H1 (cell line): ENCODE measurements at regions not wholly inside any gene's neighbourhood (a gene's known extent, or its start where the extent isn't known, plus 50 kb on each side); places are given as distances from the start of the nearest gene placed in this dataset.
A peak's percentile ranks its signal among the peaks of the same experiment; 100 is the strongest.

Experiments
- CTCF ChIA-PET: fragments of 300-600 bp; sonication (Branson Sonifier 250); formaldehyde crosslinking; loops from one replicate; lab custom pipeline; 2021; ENCODE audit not compliant: partially characterized antibody; lab: Charles Lee
- POLR2A ChIA-PET: fragments of 300-600 bp; sonication (Branson Sonifier 250); formaldehyde crosslinking; loops from one replicate; lab custom pipeline; 2021; ENCODE audit warnings: inconsistent platforms; ENCODE audit not compliant: partially characterized antibody; lab: Charles Lee
- DNase-seq, 2 experiments: peaks; one replicate each; pipeline versions ENCODE4 v3.0.0 to v3.0.0-alpha.2; 2010 to 2022; ENCODE audit warnings: low spot score in 2 of 2, low read depth in 1 of 2, mixed read lengths in 1 of 2
- FAIRE-seq: peaks from 2 replicates; lab custom pipeline; 2011; peaks lifted over from hg19 to GRCh38; lab: Jason Lieb, UNC
- H2AFZ ChIP-seq: 2 replicates; pipeline ENCODE4 v1.8.1; 2012; ENCODE audit warnings: low read length, inconsistent platforms
- H2AK5ac ChIP-seq: 2 replicates; pipeline ENCODE4 v1.6.1; 2013; ENCODE audit warnings: low read depth, low read length
- H2BK120ac ChIP-seq: replicated peaks from 2 replicates; pipeline ENCODE3; 2013; ENCODE audit warnings: low read depth, low read length, inconsistent platforms
- H2BK12ac ChIP-seq: 2 replicates; pipeline ENCODE4 v1.6.1; 2013; ENCODE audit warnings: low read depth, low read length
- H2BK15ac ChIP-seq: 2 replicates; pipeline ENCODE4 v1.6.1; 2013; ENCODE audit warnings: low read length
- H2BK20ac ChIP-seq: 2 replicates; pipeline ENCODE4 v1.6.1; 2013; ENCODE audit warnings: low read length
- H2BK5ac ChIP-seq: 2 replicates; pipeline ENCODE4 v1.6.1; 2013; ENCODE audit warnings: low read depth, low read length
- H3K14ac ChIP-seq: 2 replicates; pipeline ENCODE4 v1.6.1; 2013; ENCODE audit warnings: inconsistent platforms; ENCODE audit not compliant: insufficient read length
- H3K18ac ChIP-seq: 2 replicates; pipeline ENCODE4 v1.6.1; 2013; ENCODE audit warnings: low read length; ENCODE audit errors: extremely low read depth
- H3K23ac ChIP-seq: 2 replicates; pipeline ENCODE4 v1.6.1; 2013; ENCODE audit warnings: inconsistent platforms; ENCODE audit not compliant: insufficient read length
- H3K23me2 ChIP-seq: 2 replicates; pipeline ENCODE4 v1.6.1; 2013; ENCODE audit warnings: low read depth, low read length
- H3K27ac ChIP-seq: 2 replicates; pipeline ENCODE4 v1.6.1; 2011; ENCODE audit warnings: low read depth, low read length, inconsistent platforms
- H3K27me3 ChIP-seq, 4 experiments: replicated peaks in 1 of 4; 1 replicate in 1 of 4; 2 replicates in 3 of 4; pipeline versions ENCODE4 v1.6.1 to v1.8.1; 2011 to 2013; ENCODE audit warnings: low read length in 3 of 4, mild to moderate bottlenecking in 3 of 4, inconsistent platforms in 2 of 4, mixed read lengths in 2 of 4, moderate library complexity in 1 of 4; ENCODE audit not compliant: control insufficient read depth in 3 of 4, insufficient read depth in 3 of 4; ENCODE audit errors: extremely low read depth in 1 of 4
- H3K36me3 ChIP-seq, 4 experiments: 2 replicates each; pipeline versions ENCODE4 v1.6.1 to v1.8.1; 2011 to 2013; ENCODE audit warnings: mild to moderate bottlenecking in 4 of 4, low read length in 3 of 4, moderate library complexity in 2 of 4, control low read depth in 1 of 4, inconsistent platforms in 1 of 4; ENCODE audit not compliant: insufficient read depth in 4 of 4, control insufficient read depth in 2 of 4
- H3K4ac ChIP-seq: replicated peaks from 2 replicates; pipeline ENCODE3; 2013; ENCODE audit warnings: low read length, low read depth, mixed read lengths, inconsistent platforms; ENCODE audit not compliant: insufficient read length
- H3K4me1 ChIP-seq, 4 experiments: replicated peaks in 1 of 4; 1 replicate in 1 of 4; 2 replicates in 3 of 4; pipeline versions ENCODE4 v1.6.1 to v1.8.1; 2011 to 2013; ENCODE audit warnings: low read length in 3 of 4, inconsistent platforms in 2 of 4, mixed read lengths in 1 of 4; ENCODE audit not compliant: insufficient read depth in 4 of 4, control insufficient read depth in 3 of 4
- H3K4me2 ChIP-seq, 2 experiments: 2 replicates each; pipeline versions ENCODE4 v1.6.1 to v1.8.1; 2011 to 2013; ENCODE audit warnings: low read depth in 2 of 2, low read length in 2 of 2, control low read depth in 1 of 2, inconsistent platforms in 1 of 2, mild to moderate bottlenecking in 1 of 2; ENCODE audit not compliant: insufficient read depth in 1 of 2
- H3K4me3 ChIP-seq, 4 experiments: fragments of 200-600, 300-600 bp in 1 of 4; sonication (generic), shearing (Covaris generic), sonication (Bioruptor Twin) in 1 of 4; 2 replicates each; pipeline versions ENCODE4 v1.5.1 to v1.8.1; 2011 to 2016; ENCODE audit warnings: low read length in 4 of 4, low read depth in 3 of 4, control low read depth in 2 of 4, inconsistent platforms in 2 of 4, mild to moderate bottlenecking in 2 of 4, mixed read lengths in 1 of 4, moderate library complexity in 1 of 4; ENCODE audit not compliant: insufficient read depth in 2 of 4; ENCODE audit errors: extremely low read depth in 1 of 4
- H3K56ac ChIP-seq: replicated peaks from 2 replicates; pipeline ENCODE3; 2013; ENCODE audit warnings: low read depth, mild to moderate bottlenecking, mixed read lengths, low read length, inconsistent platforms; ENCODE audit not compliant: insufficient read length
- H3K79me1 ChIP-seq: 2 replicates; pipeline ENCODE4 v1.6.1; 2013; ENCODE audit warnings: low read depth, low read length, control low read depth
- H3K79me2 ChIP-seq, 2 experiments: 2 replicates each; pipeline versions ENCODE4 v1.6.1 to v1.8.1; 2012 to 2013; ENCODE audit warnings: low read length in 2 of 2, mild to moderate bottlenecking in 2 of 2, inconsistent platforms in 1 of 2; ENCODE audit not compliant: insufficient read depth in 2 of 2, control insufficient read depth in 1 of 2
- H3K9ac ChIP-seq, 4 experiments: replicated peaks in 1 of 4; 1 replicate in 1 of 4; 2 replicates in 3 of 4; pipeline versions ENCODE4 v1.6.1 to v1.8.1; 2011 to 2013; ENCODE audit warnings: low read depth in 3 of 4, low read length in 3 of 4, control low read depth in 2 of 4, mild to moderate bottlenecking in 2 of 4, moderate library complexity in 2 of 4, inconsistent platforms in 1 of 4; ENCODE audit errors: extremely low read depth in 1 of 4
- H3K9me3 ChIP-seq, 2 experiments: 2 replicates each; pipeline versions ENCODE4 v1.6.1 to v1.8.1; 2012 to 2013; ENCODE audit warnings: mild to moderate bottlenecking in 2 of 2, moderate library complexity in 2 of 2, control low read depth in 1 of 2, inconsistent platforms in 1 of 2, low read depth in 1 of 2, low read length in 1 of 2, mixed read lengths in 1 of 2; ENCODE audit not compliant: insufficient read depth in 2 of 2
- H4K20me1 ChIP-seq, 2 experiments: replicated peaks in 1 of 2; 2 replicates each; pipeline versions ENCODE3 to v1.8.1; 2011 to 2013; ENCODE audit warnings: inconsistent platforms in 2 of 2, low read length in 2 of 2, mild to moderate bottlenecking in 1 of 2; ENCODE audit not compliant: insufficient read depth in 2 of 2, control insufficient read depth in 1 of 2
- H4K5ac ChIP-seq: 2 replicates; pipeline ENCODE4 v1.6.1; 2013; ENCODE audit warnings: low read length, low read depth, mixed read lengths, inconsistent platforms; ENCODE audit not compliant: insufficient read length
- H4K8ac ChIP-seq: 2 replicates; pipeline ENCODE4 v1.8.0; 2013; ENCODE audit warnings: mild to moderate bottlenecking, moderate library complexity, low read length, inconsistent platforms; ENCODE audit not compliant: insufficient read depth; ENCODE audit errors: extremely low read depth
- H4K91ac ChIP-seq: replicated peaks from 2 replicates; pipeline ENCODE3; 2013; ENCODE audit warnings: low read length, mixed read lengths, inconsistent platforms; ENCODE audit not compliant: insufficient read length
- CBX5 ChIP-seq: fragments of 300-800, 300-1000 bp; sonication (generic); IDR thresholded peaks from 2 replicates; pipeline ENCODE4 v1.7.1; 2016; ENCODE audit warnings: antibody characterized with exemption, low read length, low read depth
- CREB1 ChIP-seq: IDR thresholded peaks from 2 replicates; pipeline ENCODE4 v1.6.1; 2012; ENCODE audit warnings: inconsistent platforms
- JUN ChIP-seq: IDR thresholded peaks from 2 replicates; pipeline ENCODE4 v1.6.1; 2011; ENCODE audit warnings: low read depth, mild to moderate bottlenecking, improper control_type of control experiment, low read length
- SP4 ChIP-seq: IDR thresholded peaks from 2 replicates; pipeline ENCODE4 v1.6.1; 2012; ENCODE audit warnings: low read length, inconsistent platforms
- TEAD4 ChIP-seq: IDR thresholded peaks from 2 replicates; pipeline ENCODE4 v1.6.1; 2012; ENCODE audit warnings: low read depth, low read length, inconsistent platforms, mixed read lengths
- WGBS, 2 experiments: shearing (Covaris generic) in 1 of 2; methylation state at CpG; one replicate each; pipeline versions ENCODE4 v1.1.6 to v1.1.7; 2013 to 2015; ENCODE audit warnings: low lambda C conversion rate in 2 of 2, mixed read lengths in 2 of 2, inconsistent platforms in 1 of 2, low coverage in 1 of 2, missing lambda C conversion rate in 1 of 2; ENCODE audit not compliant: insufficient replicate concordance in 2 of 2, insufficient coverage in 1 of 2, insufficient read length in 1 of 2; ENCODE audit errors: extremely low coverage in 1 of 2, missing lambda C conversion rate in 1 of 2; 5-methylcytosine and 5-hydroxymethylcytosine counted together
- TF ChIP-seq, protein P1 (sequence below): IDR thresholded peaks from 2 replicates; pipeline ENCODE4 v1.6.1; 2012; ENCODE audit warnings: low read length, inconsistent platforms
- TF ChIP-seq, protein P2 (sequence below): IDR thresholded peaks from 2 replicates; pipeline ENCODE4 v1.6.1; 2011; ENCODE audit warnings: low read depth, mild to moderate bottlenecking, low read length; ENCODE audit not compliant: insufficient read depth
- TF ChIP-seq, protein P3 (sequence below): IDR thresholded peaks from 2 replicates; pipeline ENCODE4 v1.6.1; 2012; ENCODE audit warnings: inconsistent platforms

DNA sequence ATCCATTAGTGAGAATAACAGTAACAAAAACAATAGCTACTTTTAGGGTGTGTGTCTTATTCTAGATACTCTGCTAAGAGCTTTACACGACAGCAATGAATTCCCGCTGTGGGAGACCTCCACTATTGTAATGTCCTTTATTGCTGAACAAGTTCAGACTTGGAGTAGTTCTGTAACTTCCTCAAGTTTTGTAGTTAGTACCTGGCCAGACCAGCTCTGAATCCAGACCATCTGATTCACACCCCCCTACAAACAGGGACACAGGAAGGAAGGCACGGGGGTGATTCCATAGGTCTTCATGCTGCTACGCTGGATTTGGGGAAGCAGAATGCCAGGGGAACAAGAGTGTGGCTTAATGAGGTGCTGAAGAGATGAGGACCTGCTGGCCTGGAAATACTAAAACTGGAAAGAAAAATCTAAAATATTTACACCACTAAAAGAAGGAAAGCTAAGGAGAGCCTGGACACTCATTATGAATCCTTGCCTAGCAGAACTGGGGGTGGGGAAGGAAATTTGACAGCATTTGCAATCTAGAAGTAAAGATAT, 194.6 kb upstream of the TMEM72 start:
- no peak overlapping the region for H3K4me2 ChIP-seq
- TF ChIP-seq, protein P1, sequence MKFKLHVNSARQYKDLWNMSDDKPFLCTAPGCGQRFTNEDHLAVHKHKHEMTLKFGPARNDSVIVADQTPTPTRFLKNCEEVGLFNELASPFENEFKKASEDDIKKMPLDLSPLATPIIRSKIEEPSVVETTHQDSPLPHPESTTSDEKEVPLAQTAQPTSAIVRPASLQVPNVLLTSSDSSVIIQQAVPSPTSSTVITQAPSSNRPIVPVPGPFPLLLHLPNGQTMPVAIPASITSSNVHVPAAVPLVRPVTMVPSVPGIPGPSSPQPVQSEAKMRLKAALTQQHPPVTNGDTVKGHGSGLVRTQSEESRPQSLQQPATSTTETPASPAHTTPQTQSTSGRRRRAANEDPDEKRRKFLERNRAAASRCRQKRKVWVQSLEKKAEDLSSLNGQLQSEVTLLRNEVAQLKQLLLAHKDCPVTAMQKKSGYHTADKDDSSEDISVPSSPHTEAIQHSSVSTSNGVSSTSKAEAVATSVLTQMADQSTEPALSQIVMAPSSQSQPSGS: no peak
- TF ChIP-seq, protein P2, sequence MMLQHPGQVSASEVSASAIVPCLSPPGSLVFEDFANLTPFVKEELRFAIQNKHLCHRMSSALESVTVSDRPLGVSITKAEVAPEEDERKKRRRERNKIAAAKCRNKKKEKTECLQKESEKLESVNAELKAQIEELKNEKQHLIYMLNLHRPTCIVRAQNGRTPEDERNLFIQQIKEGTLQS: no peak
- no peak for TF ChIP-seq CREB1
- no peak for TF ChIP-seq JUN
- TF ChIP-seq TEAD4: no peak
- TF ChIP-seq, protein P3, sequence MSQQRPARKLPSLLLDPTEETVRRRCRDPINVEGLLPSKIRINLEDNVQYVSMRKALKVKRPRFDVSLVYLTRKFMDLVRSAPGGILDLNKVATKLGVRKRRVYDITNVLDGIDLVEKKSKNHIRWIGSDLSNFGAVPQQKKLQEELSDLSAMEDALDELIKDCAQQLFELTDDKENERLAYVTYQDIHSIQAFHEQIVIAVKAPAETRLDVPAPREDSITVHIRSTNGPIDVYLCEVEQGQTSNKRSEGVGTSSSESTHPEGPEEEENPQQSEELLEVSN: no peak
- TF ChIP-seq CBX5: no peak
- TF ChIP-seq SP4: no peak

More for the DNA sequence above, 194.6 kb upstream of the TMEM72 start:
- Histone ChIP-seq H3K4me3 (no peak overlapping the region), H4K8ac (no peak overlapping the region; the same call in 1 of the 2 replicates), H3K9me3 (no peaks in the 10 kb centered on the region), H2BK5ac (no peak overlapping the region), H3K79me2 (no peaks in the 10 kb centered on the region), H3K4me1 (no peaks in the 10 kb centered on the region), H4K91ac (no peak overlapping the region), H2AFZ (0 out of 2 replicates have a peak overlapping the region, but pooled peaks have one; percentile 52), H2BK15ac (no peak overlapping the region), H3K27ac (no peak overlapping the region), H3K36me3 (no peaks in the 10 kb centered on the region), H3K4ac (no peak overlapping the region), H3K14ac (no peak overlapping the region), H4K5ac (no peak overlapping the region), H2AK5ac (no peak overlapping the region), H3K9ac (no peak overlapping the region), H2BK120ac (no peak overlapping the region), H3K27me3 (no peaks in the 10 kb centered on the region), H2BK20ac (no peak overlapping the region), H3K18ac (no peak overlapping the region), H3K23me2 (no peaks in the 10 kb centered on the region), H3K79me1 (no peaks in the 10 kb centered on the region), H2BK12ac (no peak overlapping the region), H4K20me1 (no peaks in the 10 kb centered on the region), H3K56ac (no peak overlapping the region), H3K23ac (no peak overlapping the region)
- WGBS, 2 experiments: 90% methylated on average over 4 of the region's 4 CpGs; no CpG with 5 or more reads in 1 of the 2 experiments
- FAIRE-seq: no peak
- DNase-seq: no peak
- ChIA-PET POLR2A (no interaction called here), CTCF (interaction anchor here (2.6 kb wide), 1 partner anchor 17 kb away, joined by 9 read pairs; no protein-coding TSS in a partner anchor)
